ENCODE measurements at regions not wholly inside any gene's neighbourhood (a gene's known extent, or its start where the extent isn't known, plus 50 kb on each side); places are given as distances from the start of the nearest gene placed in this dataset.
"Not testable (repeated sequence)": the region's sequence is repeated elsewhere in the genome, so short reads cannot be mapped to it uniquely, and the experiment has no call there.

- Histone ChIP-seq H3K36me3 (ENCODE audit: control insufficient read depth in 2 of 2, extremely low read depth in 1 of 2, insufficient read depth in 2 of 2, low read length in 2 of 2) (no peaks in the 10 kb centered on the region), H3K27ac (ENCODE audit: control insufficient read depth, insufficient read depth, low read length) (no peak overlapping the region), H3K4me1 (ENCODE audit: control insufficient read depth, extremely low read depth, insufficient read depth, low read length) (peaks cover 10% of the 10 kb centered on the region), H3K79me2 (ENCODE audit: control insufficient read depth, insufficient read depth, low read length) (no peaks in the 10 kb centered on the region), H3K9me1 (ENCODE audit: control insufficient read depth, extremely low read depth, insufficient read depth, low read length) (no peaks in the 10 kb centered on the region), H3K4me3 (ENCODE audit: control insufficient read depth in 2 of 3, extremely low read depth in 1 of 3, insufficient read depth in 2 of 3, low read depth in 1 of 3, low read length in 3 of 3) (no peak overlapping the region), H3K27me3 (ENCODE audit: control insufficient read depth, extremely low read depth, insufficient read depth, low read length) (no peaks in the 10 kb centered on the region), H2AFZ (ENCODE audit: control insufficient read depth, low read length) (no peak overlapping the region), H3K9me3 (ENCODE audit: control insufficient read depth, low read depth, low read length) (no peaks in the 10 kb centered on the region), H4K20me1 (ENCODE audit: control insufficient read depth, extremely low read depth, insufficient read depth, low read length) (no peaks in the 10 kb centered on the region), H3K9ac (ENCODE audit: control insufficient read depth, extremely low read depth, insufficient read depth, low read length) (no peak overlapping the region), H3K4me2 (ENCODE audit: control insufficient read depth, extremely low read depth, insufficient read depth, low read depth, low read length) (no peak overlapping the region)
- DNase-seq (ENCODE audit: low read depth, low spot score) = no peak
- no peak for TF ChIP-seq EZH2 (IDR thresholded peaks at IDR 0.05; ENCODE audit: low read length)
- no peak for TF ChIP-seq CTCF (optimal IDR thresholded peaks at IDR 0.05 in 1 of 3, IDR thresholded peaks at IDR 0.05 in 1 of 3, conservative IDR thresholded peaks at IDR 0.05 in 1 of 3; ENCODE audit: extremely low read depth in 1 of 3, insufficient read depth in 2 of 3, low read length in 3 of 3)
- no peak for FAIRE-seq
- dilution Hi-C loops (cut with MboI; ENCODE audit: extremely low pct_ligation_motif_present, low sequenced_read_pairs) = no loop called here
Measured at GRCh38 chr17:64728041-64728695, 66.1 kb upstream of the SMURF2 start.

- H3K4me1 ChIP-seq (ENCODE audit: control insufficient read depth, extremely low read depth, insufficient read depth, low read length); H2AFZ ChIP-seq (ENCODE audit: control insufficient read depth, low read length); dilution Hi-C loops (cut with MboI; ENCODE audit: extremely low pct_ligation_motif_present, low sequenced_read_pairs); H3K4me2 ChIP-seq (ENCODE audit: control insufficient read depth, extremely low read depth, insufficient read depth, low read depth, low read length); H3K9ac ChIP-seq (ENCODE audit: control insufficient read depth, extremely low read depth, insufficient read depth, low read length); H3K9me1 ChIP-seq (ENCODE audit: control insufficient read depth, extremely low read depth, insufficient read depth, low read length); H3K9me3 ChIP-seq (ENCODE audit: control insufficient read depth, low read depth, low read length); DNase-seq (ENCODE audit: low read depth, low spot score); H3K27me3 ChIP-seq (ENCODE audit: control insufficient read depth, extremely low read depth, insufficient read depth, low read length); H3K4me3 ChIP-seq (ENCODE audit: control insufficient read depth in 2 of 3, extremely low read depth in 1 of 3, insufficient read depth in 2 of 3, low read depth in 1 of 3, low read length in 3 of 3); FAIRE-seq; H3K79me2 ChIP-seq (ENCODE audit: control insufficient read depth, insufficient read depth, low read length); H3K36me3 ChIP-seq (ENCODE audit: control insufficient read depth in 2 of 2, extremely low read depth in 1 of 2, insufficient read depth in 2 of 2, low read length in 2 of 2); H3K27ac ChIP-seq (ENCODE audit: control insufficient read depth, insufficient read depth, low read length); H4K20me1 ChIP-seq (ENCODE audit: control insufficient read depth, extremely low read depth, insufficient read depth, low read length): not testable (repeated sequence)
Measured at GRCh38 chr17:64726025-64726424, 63.9 kb upstream of the SMURF2 start.

- H3K9me1 ChIP-seq (ENCODE audit: control insufficient read depth, extremely low read depth, insufficient read depth, low read length); H3K4me1 ChIP-seq (ENCODE audit: control insufficient read depth, extremely low read depth, insufficient read depth, low read length); H3K9me3 ChIP-seq (ENCODE audit: control insufficient read depth, low read depth, low read length); H3K9ac ChIP-seq (ENCODE audit: control insufficient read depth, extremely low read depth, insufficient read depth, low read length); H3K27ac ChIP-seq (ENCODE audit: control insufficient read depth, insufficient read depth, low read length); DNase-seq (ENCODE audit: low read depth, low spot score); FAIRE-seq; H3K4me2 ChIP-seq (ENCODE audit: control insufficient read depth, extremely low read depth, insufficient read depth, low read depth, low read length); H3K36me3 ChIP-seq (ENCODE audit: control insufficient read depth in 2 of 2, extremely low read depth in 1 of 2, insufficient read depth in 2 of 2, low read length in 2 of 2); H4K20me1 ChIP-seq (ENCODE audit: control insufficient read depth, extremely low read depth, insufficient read depth, low read length); dilution Hi-C loops (cut with MboI; ENCODE audit: extremely low pct_ligation_motif_present, low sequenced_read_pairs); H3K27me3 ChIP-seq (ENCODE audit: control insufficient read depth, extremely low read depth, insufficient read depth, low read length); H2AFZ ChIP-seq (ENCODE audit: control insufficient read depth, low read length); H3K79me2 ChIP-seq (ENCODE audit: control insufficient read depth, insufficient read depth, low read length); H3K4me3 ChIP-seq (ENCODE audit: control insufficient read depth in 2 of 3, extremely low read depth in 1 of 3, insufficient read depth in 2 of 3, low read depth in 1 of 3, low read length in 3 of 3): not testable (repeated sequence)
Measured at GRCh38 chr17:64724246-64724645, 62.1 kb upstream of the SMURF2 start.

All from keratinocyte (primary cell).